HG02981 (cell line): ENCODE measurements at regions not wholly inside any gene's neighbourhood (a gene's known extent, or its start where the extent isn't known, plus 50 kb on each side); places are given as distances from the start of the nearest gene placed in this dataset.
"Not testable (repeated sequence)": the region's sequence is repeated elsewhere in the genome, so short reads cannot be mapped to it uniquely, and the experiment has no call there.

Experiments used
- ATAC-seq: cut with Tn5 transposase; IDR thresholded peaks from one replicate; pipeline ENCODE4 v1.9.1; 2021; ENCODE audit warnings: mild to moderate bottlenecking, moderate library complexity; ENCODE audit not compliant: unreplicated experiment

DNA sequence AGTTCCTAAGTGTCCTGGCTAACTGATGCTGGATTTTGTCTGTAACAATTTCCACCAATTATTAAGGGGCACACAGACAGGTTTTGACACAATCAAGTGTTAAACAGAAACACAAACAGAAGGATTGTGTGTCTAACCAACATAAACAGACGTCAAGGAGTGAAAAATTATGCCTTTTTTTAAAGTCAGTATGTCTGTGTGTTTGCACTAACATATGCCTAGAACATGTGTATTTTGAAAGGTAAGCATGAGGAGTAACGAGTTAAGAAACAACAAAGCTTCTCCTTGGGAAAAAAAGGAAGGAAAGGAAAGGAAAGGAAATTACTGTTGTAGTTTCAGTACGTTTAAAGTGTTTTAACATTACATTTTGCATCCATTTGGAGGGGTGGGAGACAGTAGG lies 466.3 kb upstream of the ID4 start:
- ATAC-seq, result no peak

DNA sequence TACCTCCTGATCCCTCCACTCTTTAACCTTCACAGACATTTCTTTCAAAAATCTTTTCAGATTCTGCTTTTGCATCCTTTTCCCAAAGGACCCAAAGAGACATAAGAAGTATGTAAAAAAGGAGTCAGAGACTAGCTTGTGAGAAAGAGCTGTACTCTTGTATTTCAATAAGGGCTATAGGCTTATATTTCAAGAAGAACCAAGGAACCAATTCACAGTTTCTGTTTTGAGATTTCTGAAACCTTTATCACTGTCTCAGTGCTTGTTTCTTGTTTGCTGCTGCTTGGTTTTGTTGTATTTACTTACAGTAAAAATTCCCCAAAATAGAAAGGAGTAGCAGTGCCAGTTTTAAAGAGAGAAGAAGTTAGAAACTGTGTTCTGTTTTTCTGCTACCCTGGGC lies 461.6 kb upstream of the ID4 start:
- no peak for ATAC-seq

DNA sequence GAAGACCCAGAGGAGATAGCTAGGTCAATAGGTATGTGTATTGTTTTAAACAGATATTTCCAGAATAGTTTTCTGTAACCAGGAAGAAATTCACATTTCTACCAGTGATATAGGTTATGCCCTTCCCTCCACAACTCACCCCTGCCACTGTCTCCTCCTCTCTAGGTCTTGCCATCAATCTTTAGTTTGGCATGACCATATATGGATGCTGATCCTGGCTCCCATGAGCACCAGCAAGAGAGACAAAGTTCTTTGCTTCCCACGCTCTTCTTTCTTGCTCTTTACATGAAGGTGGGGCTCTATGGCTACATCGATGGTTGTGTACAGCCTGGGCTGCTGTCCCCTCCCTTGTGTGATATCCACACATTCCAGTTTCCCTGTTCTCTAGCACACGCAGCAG lies 459.4 kb upstream of the ID4 start:
- ATAC-seq, result no peak

DNA sequence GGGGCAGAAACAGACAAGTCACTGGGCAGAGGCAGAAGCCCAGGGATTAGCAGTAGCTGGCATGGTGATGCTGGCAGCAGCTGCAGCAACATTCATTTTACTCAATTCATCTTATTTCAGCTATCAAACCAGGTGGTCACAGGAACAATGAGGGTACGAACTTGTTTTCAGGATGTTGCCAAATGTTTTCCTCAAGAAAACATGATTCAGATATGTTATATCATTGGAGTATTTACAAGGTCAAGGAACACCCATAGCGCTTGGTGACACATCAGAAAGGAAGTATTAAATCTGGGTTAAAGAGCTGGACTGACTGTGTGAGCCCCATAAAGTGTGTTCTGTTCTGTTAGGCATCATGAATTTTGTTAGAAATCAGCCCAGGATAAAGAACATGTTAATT lies 456.9 kb upstream of the ID4 start:
- ATAC-seq, result no peak

DNA sequence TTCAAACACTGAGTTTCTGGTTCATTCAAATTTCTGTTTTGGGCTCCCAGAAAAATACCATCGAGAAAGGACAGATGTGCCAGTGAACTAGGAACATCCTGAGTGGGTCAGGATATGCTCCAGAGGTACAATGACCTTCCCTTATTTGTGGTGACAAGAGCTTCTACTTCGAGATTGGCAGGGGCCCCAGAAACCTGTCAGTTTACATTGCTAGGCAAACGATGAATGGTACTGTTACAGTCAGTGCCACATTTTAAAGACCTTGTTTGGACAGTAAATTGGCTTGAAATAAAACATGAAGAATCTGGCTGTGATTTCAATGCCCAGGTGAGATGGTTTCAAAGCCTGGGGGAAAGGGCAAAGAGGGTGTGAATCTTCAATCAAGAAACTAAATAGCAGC lies 454.5 kb upstream of the ID4 start:
- no peak for ATAC-seq

DNA sequence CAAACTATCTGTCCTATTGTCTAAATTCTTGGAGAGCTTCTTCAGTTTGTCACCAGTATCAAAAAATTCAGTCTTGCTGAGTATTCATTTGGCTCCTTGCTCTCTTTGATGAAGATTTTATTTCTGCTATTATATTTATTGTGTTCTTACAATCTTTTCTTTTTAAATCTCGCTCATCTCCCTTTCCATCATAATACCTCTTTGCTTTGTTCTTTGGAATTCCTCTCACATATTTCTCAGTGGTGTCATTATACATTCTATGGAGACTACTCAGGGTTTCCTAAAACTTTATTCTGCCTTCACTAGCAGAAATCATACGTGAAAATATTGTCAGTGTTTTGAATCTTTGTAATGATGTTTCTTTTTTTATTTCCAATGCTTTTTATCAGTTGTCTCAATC lies 445.2 kb upstream of the ID4 start:
- no peak for ATAC-seq

DNA sequence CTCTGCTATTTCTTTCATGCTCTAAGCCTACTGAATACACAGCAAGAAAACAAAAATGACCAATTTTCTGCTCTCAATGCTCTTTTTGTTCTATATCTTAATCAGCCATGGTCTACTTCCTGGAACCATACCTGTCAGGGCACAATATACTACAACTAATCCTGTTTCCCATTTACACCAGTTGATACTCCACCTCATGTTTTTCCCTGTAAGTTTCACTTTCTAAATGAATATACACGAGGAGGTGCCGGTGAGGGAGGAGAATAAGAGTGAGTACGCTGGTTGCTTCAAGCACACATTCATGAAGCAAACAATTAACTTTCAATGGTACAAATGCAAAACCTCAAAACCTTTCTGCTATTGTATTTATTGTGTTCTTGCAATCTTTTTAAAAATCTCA lies 443.1 kb upstream of the ID4 start:
- ATAC-seq, result no peak

DNA sequence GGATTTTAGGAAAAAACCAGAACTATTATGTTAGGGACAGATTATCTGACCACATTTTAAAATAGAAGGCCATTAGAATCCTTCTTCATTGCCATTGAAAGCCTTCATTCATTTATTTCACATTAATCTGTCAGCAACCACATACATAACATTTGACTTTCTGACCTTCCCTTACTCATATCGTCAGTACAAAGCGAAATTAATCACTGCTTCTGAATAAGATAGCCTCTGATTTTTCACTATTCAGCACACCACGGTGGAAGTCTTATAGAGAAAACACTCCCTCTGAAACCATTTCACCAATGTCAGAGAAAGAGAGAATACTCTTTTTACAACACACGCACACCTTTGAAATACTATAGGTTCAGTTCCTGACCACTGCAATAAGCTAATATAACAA lies 442.5 kb upstream of the ID4 start:
- no peak for ATAC-seq

DNA sequence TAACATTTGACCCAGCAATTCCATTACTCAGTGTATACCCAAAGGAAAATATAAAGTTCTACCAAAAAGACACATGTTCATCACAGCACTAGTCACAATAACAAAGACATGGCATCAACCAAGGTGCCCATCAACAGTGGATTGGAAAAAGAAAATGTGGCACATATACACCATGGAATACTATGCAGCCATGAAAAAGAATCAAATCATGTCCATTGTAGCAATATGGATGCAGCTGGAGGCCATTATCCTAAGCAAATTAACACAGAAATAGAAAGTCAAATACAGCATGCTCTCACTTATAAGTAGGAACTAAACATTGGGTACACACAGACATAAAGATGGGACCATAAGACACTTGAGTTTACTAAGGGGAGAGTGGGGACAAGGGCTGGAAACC lies 441.9 kb upstream of the ID4 start:
- ATAC-seq, result no peak

DNA sequence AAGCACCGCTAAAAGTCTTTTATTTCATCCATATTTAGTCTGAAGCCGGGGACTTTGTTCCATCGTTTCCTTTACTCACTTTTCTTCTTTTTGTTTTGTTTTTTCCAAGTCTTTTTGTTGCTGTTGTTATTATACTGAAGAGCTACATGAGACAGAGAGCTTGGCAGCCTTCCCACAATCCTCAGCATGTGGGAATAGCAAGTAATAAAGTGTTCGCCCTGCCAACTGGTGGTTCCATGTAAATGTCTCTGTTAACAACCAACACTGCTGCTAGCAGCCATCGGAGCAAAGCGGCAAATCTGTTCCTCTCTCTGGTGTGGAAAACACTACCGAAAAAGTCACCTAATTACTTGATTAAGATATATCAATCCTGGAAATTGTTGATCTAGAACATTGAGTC lies 437.8 kb upstream of the ID4 start:
- no peak for ATAC-seq

DNA sequence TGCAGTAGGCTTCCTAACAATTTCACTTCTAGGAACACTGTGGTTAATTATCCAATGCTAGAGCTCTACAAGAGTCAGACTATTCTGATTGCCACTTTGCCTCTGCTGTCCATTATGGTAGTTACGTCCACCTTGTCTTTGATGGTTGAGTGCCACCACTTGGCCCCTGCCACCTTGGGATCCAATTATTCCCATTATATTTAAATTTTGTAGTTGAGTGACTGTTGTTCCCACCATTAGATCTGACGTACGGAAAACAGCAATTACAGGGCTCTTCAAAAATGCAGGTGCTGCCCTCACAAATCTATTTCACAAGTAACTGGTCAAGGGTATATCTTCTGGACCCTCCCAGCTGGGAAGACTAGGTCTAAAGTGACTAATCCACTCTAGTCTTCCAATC lies 432.3 kb upstream of the ID4 start:
- ATAC-seq, result not testable (repeated sequence)

DNA sequence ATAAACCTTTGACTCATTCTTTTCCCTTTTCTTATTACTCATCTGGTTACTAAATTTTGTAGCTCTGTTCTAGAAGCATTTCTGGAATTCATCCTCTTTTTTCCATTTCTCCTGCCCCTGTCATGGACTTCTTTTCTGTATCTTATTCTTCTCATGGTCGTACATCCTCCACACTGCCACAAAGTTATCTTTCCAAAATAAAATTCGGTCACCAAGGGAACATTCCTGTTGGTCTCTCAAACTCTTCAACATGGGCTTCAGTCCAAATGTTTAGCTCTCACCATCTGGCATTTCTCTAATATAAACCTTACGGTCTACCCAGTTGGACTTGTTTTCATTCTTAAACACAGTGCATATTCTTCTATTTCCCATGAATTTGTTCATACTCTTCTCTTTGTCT lies 428.8 kb upstream of the ID4 start:
- ATAC-seq, result no peak

DNA sequence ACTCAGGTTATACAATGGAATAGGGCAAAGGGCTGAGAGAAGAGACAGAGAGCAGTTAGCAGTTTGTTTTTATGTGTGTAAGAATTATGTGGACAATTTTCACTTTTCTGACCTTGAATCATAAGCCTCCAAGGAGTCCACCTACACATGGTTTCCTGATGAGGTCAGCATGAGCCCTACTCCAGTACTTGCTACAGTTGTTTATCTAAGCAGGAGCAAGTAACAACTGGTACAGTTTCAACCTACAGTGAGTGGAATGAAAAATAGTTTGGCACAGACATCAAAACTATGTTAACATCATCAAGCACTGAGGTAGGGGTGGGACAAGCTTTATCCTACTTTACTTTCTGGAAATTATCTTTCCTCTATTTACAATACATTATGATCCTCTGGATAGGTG lies 426.7 kb upstream of the ID4 start:
- ATAC-seq, result no peak

DNA sequence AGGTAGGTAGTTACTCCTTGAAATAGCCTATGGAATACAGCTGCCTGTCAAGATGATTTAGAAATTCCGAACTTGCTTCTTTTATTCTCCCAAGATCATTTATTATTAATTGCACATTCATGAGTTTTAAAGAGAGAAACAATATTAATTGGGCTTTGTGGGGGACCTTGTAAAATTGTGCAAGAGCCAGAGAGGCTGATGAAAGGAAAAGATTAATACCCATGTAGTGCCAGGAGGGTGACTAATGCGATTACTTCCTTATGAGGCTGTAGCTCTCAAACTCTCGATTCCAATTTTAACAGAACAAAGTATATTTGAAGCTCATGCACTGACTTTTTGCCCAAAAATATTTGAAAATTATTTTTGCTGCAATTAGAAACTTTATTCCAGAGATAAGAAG lies 423.8 kb upstream of the ID4 start:
- no peak for ATAC-seq

DNA sequence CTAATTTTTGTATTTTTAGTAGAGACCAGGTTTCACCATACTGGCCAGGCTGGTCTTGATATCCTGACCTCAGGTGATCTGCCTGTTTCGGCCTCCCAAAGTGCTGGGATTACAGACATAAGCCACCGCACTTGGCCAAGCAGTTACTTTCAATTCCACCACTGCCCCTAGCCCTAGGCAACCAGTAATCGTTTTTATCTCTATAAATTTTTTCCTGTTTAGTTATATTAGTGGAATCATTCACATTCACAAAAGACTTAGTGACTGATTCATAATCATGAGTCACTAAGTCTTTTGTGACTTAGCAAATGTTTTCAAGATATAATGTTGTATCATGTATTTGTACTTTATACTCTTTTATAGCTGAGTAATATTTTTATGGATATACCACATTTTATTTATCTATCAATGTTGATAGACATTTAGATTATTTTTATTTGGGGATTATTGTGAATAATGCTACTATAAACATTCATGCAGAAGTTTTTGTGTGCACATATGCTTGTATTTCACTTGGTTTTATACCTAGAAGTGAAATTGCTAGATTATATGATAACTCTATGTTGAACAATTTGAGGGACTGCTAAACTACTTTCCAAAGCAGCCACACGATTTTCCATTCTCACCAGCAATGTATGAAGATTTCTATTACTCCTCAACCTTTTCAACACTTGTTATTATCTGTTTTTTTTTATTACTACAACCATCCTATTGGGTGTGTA lies 421.4 kb upstream of the ID4 start:
- ATAC-seq, result no peak

DNA sequence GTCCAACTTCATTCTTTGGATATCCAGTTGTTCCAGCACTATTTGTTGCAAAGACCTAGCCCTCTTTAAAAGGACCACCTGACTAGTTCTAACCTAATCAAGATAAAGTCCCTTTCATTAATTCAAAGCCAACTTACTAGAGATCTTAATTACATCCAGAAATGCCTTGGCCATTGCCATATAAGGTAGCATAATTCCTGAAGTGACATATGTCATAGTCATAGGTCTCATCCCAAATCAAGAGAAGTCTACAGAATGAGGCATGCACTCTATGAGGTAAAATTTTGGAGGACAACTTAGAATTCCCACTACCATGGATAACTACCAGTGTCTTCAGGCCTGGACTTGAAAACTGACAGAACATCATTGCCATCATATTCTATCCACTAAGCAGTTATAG lies 420.4 kb upstream of the ID4 start:
- no peak for ATAC-seq

DNA sequence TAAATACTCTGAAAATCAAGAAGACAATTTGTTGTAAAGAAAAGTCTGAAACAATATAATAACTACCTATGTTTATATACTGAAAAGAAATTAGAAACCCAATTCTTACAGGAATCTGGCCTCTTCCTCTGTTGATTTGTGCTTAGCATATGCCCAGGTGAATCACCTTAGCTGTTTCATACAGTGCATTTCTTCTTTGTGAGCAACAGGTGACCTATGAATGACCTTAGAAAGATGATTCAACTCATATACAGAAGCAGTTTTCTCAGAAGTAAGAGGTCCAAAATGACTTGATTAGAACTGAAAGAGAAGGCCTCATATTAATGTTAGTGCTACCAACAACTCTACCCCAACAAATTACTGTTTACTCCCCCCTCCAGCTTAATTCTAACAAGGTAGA lies 419.5 kb upstream of the ID4 start:
- no peak for ATAC-seq

DNA sequence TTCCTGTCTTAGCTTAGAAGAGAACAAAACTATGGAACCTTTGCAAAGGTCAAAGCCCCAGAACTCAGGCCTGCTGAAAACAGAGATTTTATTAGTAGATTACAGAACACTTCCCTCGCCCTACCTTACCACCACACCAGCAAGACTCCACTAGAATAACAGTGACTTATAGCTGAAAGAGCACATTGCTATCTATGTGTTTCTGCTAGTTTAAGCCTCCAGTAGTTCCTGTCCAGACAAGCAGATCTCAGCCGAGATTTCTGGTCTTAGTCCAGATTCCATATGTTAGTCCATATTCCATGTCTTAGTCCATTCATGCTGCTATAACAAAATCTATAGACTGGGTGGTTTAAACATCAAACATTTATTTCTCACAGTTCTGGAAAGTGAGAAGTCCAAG lies 412.3 kb upstream of the ID4 start:
- ATAC-seq, result no peak

DNA sequence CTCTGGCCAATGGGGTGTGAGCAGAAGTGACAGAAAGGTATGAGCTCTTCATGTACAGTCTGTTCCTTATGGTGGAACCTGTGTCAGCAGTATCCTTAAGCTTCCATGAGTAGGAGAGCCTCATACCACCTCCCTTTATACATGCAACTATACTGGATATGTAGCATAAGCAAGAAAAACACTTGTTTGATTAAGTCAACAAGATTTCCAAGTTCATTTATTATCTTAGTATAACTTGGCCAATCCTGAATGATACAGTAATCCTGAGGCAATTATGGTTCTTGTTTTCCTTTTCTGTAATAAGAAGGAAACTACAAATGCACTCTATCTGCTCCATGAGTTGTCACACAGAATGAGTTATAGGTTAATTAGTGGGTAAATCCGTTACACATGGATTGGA lies 409.6 kb upstream of the ID4 start:
- no peak for ATAC-seq

DNA sequence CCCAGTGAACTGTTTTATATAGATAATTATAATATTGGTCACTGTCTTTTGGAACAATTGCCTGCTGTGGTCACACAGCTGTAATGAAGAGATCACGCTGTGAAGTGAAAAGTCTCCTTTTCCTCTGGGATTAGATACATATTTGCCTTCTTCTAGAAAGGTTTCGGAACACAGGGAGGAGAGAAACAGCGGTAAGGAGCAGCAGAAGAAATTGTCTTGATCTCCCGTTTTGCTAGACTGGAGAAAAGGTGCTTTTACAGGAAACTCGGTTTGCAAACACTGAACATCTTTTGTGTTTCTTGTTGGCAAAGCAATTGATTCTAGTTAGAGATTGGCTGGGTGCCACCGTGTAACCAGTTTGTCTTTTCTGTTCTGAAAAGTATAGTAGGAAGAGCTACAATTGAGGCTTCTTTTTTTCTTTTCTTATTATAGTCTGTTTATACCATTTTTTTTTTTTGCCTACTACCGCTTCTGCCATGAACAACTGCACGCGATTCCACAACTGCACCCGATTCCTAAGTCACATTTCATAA lies 404.1 kb upstream of the ID4 start:
- no peak for ATAC-seq

DNA sequence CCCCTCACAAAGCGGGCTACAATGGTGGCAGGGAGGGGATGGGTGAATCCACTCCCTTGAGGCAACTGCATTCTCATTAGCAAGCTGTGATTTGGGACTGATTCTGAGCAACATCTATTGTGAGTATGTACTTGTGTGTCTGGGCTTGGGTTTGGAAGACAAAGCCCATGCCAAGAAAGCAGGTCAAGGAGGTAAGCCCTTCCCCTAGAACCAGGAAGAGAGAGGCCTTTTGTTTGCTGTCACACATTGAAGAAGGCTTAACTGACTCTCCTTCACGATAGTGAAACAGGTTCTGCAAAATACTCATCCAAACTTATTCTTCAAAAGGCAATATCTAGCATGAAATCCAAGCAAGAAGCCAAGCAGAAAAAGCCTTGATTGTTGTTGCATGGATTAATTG lies 403.1 kb upstream of the ID4 start:
- ATAC-seq, result no peak

DNA sequence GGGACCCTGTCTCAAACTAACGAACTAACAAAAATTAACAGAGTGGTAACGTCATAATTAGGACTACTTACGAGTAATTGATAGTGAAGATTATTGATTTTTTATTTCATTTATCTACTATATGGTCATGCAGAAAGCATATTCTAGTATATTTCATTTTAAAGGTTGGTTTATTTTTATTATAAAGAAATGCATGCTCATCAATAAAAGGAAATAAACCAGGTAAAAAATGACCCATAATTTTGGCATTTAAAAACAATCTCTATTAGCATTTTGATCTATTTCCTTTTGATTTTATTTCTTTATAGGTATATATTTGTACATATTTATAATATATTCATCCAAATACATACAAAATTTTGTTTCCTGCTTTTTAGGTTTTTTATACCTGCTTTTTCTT lies 401.4 kb upstream of the ID4 start:
- ATAC-seq, result no peak
